ENCODE measurements at regions not wholly inside any gene's neighbourhood (a gene's known extent, or its start where the extent isn't known, plus 50 kb on each side); places are given as distances from the start of the nearest gene placed in this dataset.
"Not testable (repeated sequence)": the region's sequence is repeated elsewhere in the genome, so short reads cannot be mapped to it uniquely, and the experiment has no call there.

GRCh38 chr5:30428866-30429407 is 764.5 kb upstream of the CDH6 start:
- TF ChIP-seq POLR2A, CTCF, EP300 (IDR thresholded peaks at IDR 0.05): not testable (repeated sequence)
